Esophagus (tissue), 2 donors: ENCODE measurements at regions not wholly inside any gene's neighbourhood (a gene's known extent, or its start where the extent isn't known, plus 50 kb on each side); places are given as distances from the start of the nearest gene placed in this dataset.

Experiments
- H3K27ac ChIP-seq, 2 donors: one replicate each; pipeline ENCODE4 v1.5.1; 2013; ENCODE audit warnings: low read depth in 2 of 2, mild to moderate bottlenecking in 2 of 2, inconsistent platforms in 1 of 2, low read length in 1 of 2, moderate library complexity in 1 of 2
- H3K27me3 ChIP-seq, 2 donors: one replicate each; pipeline ENCODE4 v1.6.1; 2013; ENCODE audit warnings: low read length in 2 of 2, control low read depth in 1 of 2, mild to moderate bottlenecking in 1 of 2; ENCODE audit not compliant: insufficient read depth in 2 of 2, control insufficient read depth in 1 of 2
- H3K36me3 ChIP-seq, 2 donors: one replicate each; pipeline ENCODE4 v1.6.1; 2013; ENCODE audit warnings: low read length in 1 of 2; ENCODE audit not compliant: control insufficient read depth in 2 of 2, insufficient read depth in 2 of 2
- H3K4me1 ChIP-seq, 2 donors: one replicate each; pipeline ENCODE4 v1.6.1; 2013; ENCODE audit warnings: low read length in 1 of 2; ENCODE audit not compliant: control insufficient read depth in 2 of 2, insufficient read depth in 2 of 2
- H3K4me3 ChIP-seq, 2 donors: one replicate each; pipeline ENCODE4 v1.5.1; 2013; ENCODE audit warnings: low read length in 2 of 2, mild to moderate bottlenecking in 2 of 2, low read depth in 1 of 2, moderate library complexity in 1 of 2
- H3K9me3 ChIP-seq, 2 donors: one replicate each; pipeline ENCODE4 v1.6.1; 2013; ENCODE audit warnings: mild to moderate bottlenecking in 2 of 2, low read depth in 1 of 2, low read length in 1 of 2, moderate library complexity in 1 of 2; ENCODE audit not compliant: control insufficient read depth in 2 of 2, insufficient read depth in 1 of 2
- whole genome bisulfite sequencing, 2 donors: extraction: QIAGEN DNeasy Blood & Tissue Kit; methylation state at CpG; one replicate each; pipeline ENCODE4 v1.1.7; 2013; 5-methylcytosine and 5-hydroxymethylcytosine counted together
- donor health status: healthy with polysubstance abuse.
- donor health status: Bipolar disorder and iron deficiency.

GRCh38 chr14:53386362-53386761 lies 233.2 kb upstream of the DDHD1 start:
- Histone ChIP-seq H3K4me3 (no peak overlapping the region), H3K27ac (no peak overlapping the region), H3K4me1 (no peaks in the 10 kb centered on the region), H3K9me3 (no peaks in the 10 kb centered on the region), H3K27me3 (no peaks in the 10 kb centered on the region), H3K36me3 (peaks cover 0 to 2% of the 10 kb centered on the region in 2 donors)
- 89 to 93% methylated on average over 4 of the region's 4 CpGs for WGBS, 2 donors

- no peaks in the 10 kb centered on the region for H3K9me3 ChIP-seq
- no peak overlapping the region for H3K4me3 ChIP-seq
- no peaks in the 10 kb centered on the region for H3K27me3 ChIP-seq
- peaks cover 0 to 2% of the 10 kb centered on the region in 2 donors for H3K36me3 ChIP-seq
- WGBS, 2 donors = 87 to 96% methylated on average over 5 of the region's 5 CpGs
- H3K27ac ChIP-seq = no peak overlapping the region
- no peaks in the 10 kb centered on the region for H3K4me1 ChIP-seq
Measured at GRCh38 chr14:53384536-53384935, 231.4 kb upstream of the DDHD1 start.

GRCh38 chr14:53384073-53384472 lies 230.9 kb upstream of the DDHD1 start:
- no peaks in the 10 kb centered on the region for H3K4me1 ChIP-seq
- no peak overlapping the region for H3K27ac ChIP-seq
- H3K9me3 ChIP-seq = no peaks in the 10 kb centered on the region
- H3K36me3 ChIP-seq = peaks cover 0 to 2% of the 10 kb centered on the region in 2 donors
- H3K27me3 ChIP-seq = no peaks in the 10 kb centered on the region
- H3K4me3 ChIP-seq = no peak overlapping the region
- WGBS, 2 donors = 50% methylated on average over 1 of the region's 1 CpG

- WGBS, 2 donors = 92 to 95% methylated on average over 2 of the region's 2 CpGs
- H3K4me3 ChIP-seq = no peak overlapping the region
- no peaks in the 10 kb centered on the region for H3K27me3 ChIP-seq
- H3K4me1 ChIP-seq = no peaks in the 10 kb centered on the region
- peaks cover 0 to 2% of the 10 kb centered on the region in 2 donors for H3K36me3 ChIP-seq
- no peak overlapping the region for H3K27ac ChIP-seq
- no peaks in the 10 kb centered on the region for H3K9me3 ChIP-seq
Measured at GRCh38 chr14:53381895-53382294, 228.8 kb upstream of the DDHD1 start.

- WGBS, 2 donors = 31 to 32% methylated on average over 1 of the region's 1 CpG
- no peaks in the 10 kb centered on the region for H3K4me1 ChIP-seq
- no peak overlapping the region for H3K27ac ChIP-seq
- no peaks in the 10 kb centered on the region for H3K9me3 ChIP-seq
- no peak overlapping the region for H3K4me3 ChIP-seq
- no peaks in the 10 kb centered on the region for H3K27me3 ChIP-seq
- peaks cover 0 to 2% of the 10 kb centered on the region in 2 donors for H3K36me3 ChIP-seq
Measured at GRCh38 chr14:53380867-53381225, 227.7 kb upstream of the DDHD1 start.

- Histone ChIP-seq H3K4me3 (no peak overlapping the region), H3K36me3 (peaks cover 0 to 2% of the 10 kb centered on the region in 2 donors), H3K27ac (no peak overlapping the region), H3K9me3 (no peaks in the 10 kb centered on the region), H3K27me3 (no peaks in the 10 kb centered on the region), H3K4me1 (no peaks in the 10 kb centered on the region)
- 79 to 84% methylated on average over 3 of the region's 3 CpGs for WGBS, 2 donors
Measured at GRCh38 chr14:53380052-53380866, 227.1 kb upstream of the DDHD1 start.

GRCh38 chr14:53378142-53378541 lies 225.0 kb upstream of the DDHD1 start:
- Histone ChIP-seq H3K27ac (no peak overlapping the region), H3K4me1 (no peaks in the 10 kb centered on the region), H3K36me3 (no peaks in the 10 kb centered on the region), H3K9me3 (no peaks in the 10 kb centered on the region), H3K27me3 (no peaks in the 10 kb centered on the region), H3K4me3 (no peak overlapping the region)
- 75 to 87% methylated on average over 4 of the region's 4 CpGs for WGBS, 2 donors

GRCh38 chr14:53376064-53376463 lies 222.9 kb upstream of the DDHD1 start:
- Histone ChIP-seq H3K36me3 (no peaks in the 10 kb centered on the region), H3K27me3 (no peaks in the 10 kb centered on the region), H3K4me3 (no peak overlapping the region), H3K27ac (no peak overlapping the region), H3K9me3 (no peaks in the 10 kb centered on the region), H3K4me1 (no peaks in the 10 kb centered on the region)
- 38 to 53% methylated on average over 2 of the region's 2 CpGs for WGBS, 2 donors

- H3K9me3 ChIP-seq = no peaks in the 10 kb centered on the region
- 47 to 70% methylated on average over 3 of the region's 3 CpGs for WGBS, 2 donors
- H3K36me3 ChIP-seq = no peaks in the 10 kb centered on the region
- H3K4me1 ChIP-seq = no peaks in the 10 kb centered on the region
- H3K27ac ChIP-seq = no peak overlapping the region
- H3K4me3 ChIP-seq = no peak overlapping the region
- no peaks in the 10 kb centered on the region for H3K27me3 ChIP-seq
Measured at GRCh38 chr14:53375599-53375998, 222.5 kb upstream of the DDHD1 start.

GRCh38 chr14:53368711-53369201 lies 215.6 kb upstream of the DDHD1 start:
- H3K27me3 ChIP-seq = no peaks in the 10 kb centered on the region
- H3K4me3 ChIP-seq = no peak overlapping the region
- H3K4me1 ChIP-seq = no peaks in the 10 kb centered on the region
- H3K9me3 ChIP-seq = no peaks in the 10 kb centered on the region
- H3K27ac ChIP-seq = no peak overlapping the region
- H3K36me3 ChIP-seq = no peaks in the 10 kb centered on the region
